ENCODE measurements at regions not wholly inside any gene's neighbourhood (a gene's known extent, or its start where the extent isn't known, plus 50 kb on each side); places are given as distances from the start of the nearest gene placed in this dataset.

GRCh38 chr11:10371926-10372641 lies 67.2 kb downstream of the ADM start:
- H3K9me3 ChIP-seq, result no peaks in the 10 kb centered on the region
- no peak for DNase-seq
- H3K4me3 ChIP-seq, result no peak overlapping the region
- no peaks in the 10 kb centered on the region for H3K36me3 ChIP-seq
- intact Hi-C loops (cut with DNase I), result no loop called here
- no peaks in the 10 kb centered on the region for H3K27me3 ChIP-seq
- TF ChIP-seq CTCF (IDR thresholded peaks at IDR 0.05) (no peak), POLR2A (IDR thresholded peaks at IDR 0.05) (no peak), EP300 (IDR thresholded peaks at IDR 0.05) (no peak)
- 26 to 53% (median 27%) methylated on average over 7 of the region's 7 CpGs for WGBS, 3 donors
- H3K4me1 ChIP-seq (ENCODE audit: insufficient read depth), result peaks cover 9% of the 10 kb centered on the region
- no peak overlapping the region for H3K27ac ChIP-seq

- no peak for DNase-seq
- H3K27me3 ChIP-seq, result no peaks in the 10 kb centered on the region
- no peaks in the 10 kb centered on the region for H3K36me3 ChIP-seq
- H3K4me3 ChIP-seq, result no peak overlapping the region
- H3K4me1 ChIP-seq (ENCODE audit: insufficient read depth), result peaks cover 9% of the 10 kb centered on the region
- intact Hi-C loops (cut with DNase I), result no loop called here
- no peak overlapping the region for H3K27ac ChIP-seq
- 33 to 52% (median 46%) methylated on average over 3 of the region's 3 CpGs for WGBS, 3 donors
- H3K9me3 ChIP-seq, result no peaks in the 10 kb centered on the region
- TF ChIP-seq CTCF (IDR thresholded peaks at IDR 0.05) (no peak), POLR2A (IDR thresholded peaks at IDR 0.05) (no peak), EP300 (IDR thresholded peaks at IDR 0.05) (no peak)
These were observed 68.5 kb downstream of the ADM start for GRCh38 chr11:10373340-10373739.

- no peak for DNase-seq
- Histone ChIP-seq H3K4me3 (no peak overlapping the region), H3K4me1 (ENCODE audit: insufficient read depth) (peaks cover 9% of the 10 kb centered on the region), H3K27me3 (no peaks in the 10 kb centered on the region), H3K27ac (no peak overlapping the region), H3K36me3 (no peaks in the 10 kb centered on the region), H3K9me3 (no peaks in the 10 kb centered on the region)
- WGBS, 3 donors, result 87 to 97% (median 96%) methylated on average over 1 of the region's 1 CpG
- TF ChIP-seq CTCF (IDR thresholded peaks at IDR 0.05) (no peak), POLR2A (IDR thresholded peaks at IDR 0.05) (no peak), EP300 (IDR thresholded peaks at IDR 0.05) (no peak)
- intact Hi-C loops (cut with DNase I), result no loop called here
These were observed 69.1 kb downstream of the ADM start for GRCh38 chr11:10373929-10374328.

GRCh38 chr11:10374386-10374785 lies 69.5 kb downstream of the ADM start:
- no peak for TF ChIP-seq EP300 (IDR thresholded peaks at IDR 0.05)
- no peak for TF ChIP-seq POLR2A (IDR thresholded peaks at IDR 0.05)
- TF ChIP-seq CTCF (IDR thresholded peaks at IDR 0.05), result no peak
- 67 to 79% (median 75%) methylated on average over 1 of the region's 1 CpG for WGBS, 3 donors
- Histone ChIP-seq H3K27me3 (no peaks in the 10 kb centered on the region), H3K9me3 (no peaks in the 10 kb centered on the region), H3K27ac (no peak overlapping the region), H3K4me3 (no peak overlapping the region), H3K36me3 (no peaks in the 10 kb centered on the region), H3K4me1 (ENCODE audit: insufficient read depth) (peaks cover 9% of the 10 kb centered on the region)
- intact Hi-C loops (cut with DNase I), result no loop called here
- no peak for DNase-seq
